Globus pallidus (tissue), 1 donor: ENCODE measurements at regions not wholly inside any gene's neighbourhood (a gene's known extent, or its start where the extent isn't known, plus 50 kb on each side); places are given as distances from the start of the nearest gene placed in this dataset.
"Not testable (repeated sequence)": the region's sequence is repeated elsewhere in the genome, so short reads cannot be mapped to it uniquely, and the experiment has no call there.

ENCODE experiments used
- DNase-seq: peaks from one replicate; pipeline ENCODE4 v3.0.0-alpha.2; 2015; ENCODE audit warnings: low spot score

GRCh38 chr12:11978726-11979384 lies 91.9 kb upstream of the BCL2L14 start:
- no peak for DNase-seq

DNA sequence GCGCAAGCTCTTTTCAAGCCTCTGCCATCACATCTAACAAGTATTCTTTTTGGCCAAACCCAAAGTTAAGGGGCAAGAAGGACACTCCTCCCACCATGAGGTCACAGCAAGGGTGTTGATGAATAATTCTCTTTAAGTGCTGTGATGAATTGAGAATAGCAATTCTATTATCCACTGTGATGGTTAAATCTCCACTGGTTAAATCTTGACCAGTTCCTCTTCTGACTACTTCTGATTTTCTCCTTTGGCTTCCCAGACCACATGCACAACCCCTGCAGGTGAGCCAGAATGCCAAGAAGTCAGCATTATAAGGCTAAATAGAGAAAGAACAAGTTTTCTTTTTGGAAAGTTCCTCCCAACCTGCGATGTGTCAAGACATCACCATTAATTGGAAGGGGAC lies 90.6 kb upstream of the BCL2L14 start:
- no peak for DNase-seq

DNA sequence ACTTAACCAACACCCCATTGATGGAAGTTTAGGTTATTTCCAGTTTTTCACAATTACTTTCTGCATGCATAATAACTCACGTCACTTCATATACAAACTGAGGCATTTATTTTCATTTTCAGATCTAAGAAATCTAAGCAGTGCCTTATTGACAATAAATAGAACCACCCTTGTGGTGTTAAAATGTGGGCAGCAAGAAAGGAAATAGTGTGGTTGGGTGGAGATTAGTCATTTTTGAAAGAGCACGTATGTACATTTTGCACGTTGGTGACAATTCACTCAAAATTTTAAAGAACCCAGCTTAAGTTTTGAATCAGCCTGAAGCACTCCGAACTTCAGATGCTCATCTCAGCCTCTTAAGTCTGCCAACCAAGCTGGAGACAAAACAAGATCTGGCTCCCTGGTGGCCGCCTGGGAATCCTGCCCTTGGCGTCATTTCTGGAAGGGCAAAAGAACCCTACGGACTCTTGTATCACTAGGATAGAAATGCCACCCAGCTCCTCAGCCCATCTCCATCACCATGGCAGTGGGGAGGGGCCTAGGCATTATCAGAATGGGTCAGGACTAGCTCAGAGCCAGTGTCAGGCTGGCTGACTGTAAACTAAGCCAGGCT lies 89.5 kb upstream of the BCL2L14 start:
- DNase-seq: peak; percentile 5

GRCh38 chr12:11984417-11984816 lies 86.3 kb upstream of the BCL2L14 start:
- no peak for DNase-seq

- no peak for DNase-seq
Measured at GRCh38 chr12:11986165-11986564, 84.6 kb upstream of the BCL2L14 start.

DNA sequence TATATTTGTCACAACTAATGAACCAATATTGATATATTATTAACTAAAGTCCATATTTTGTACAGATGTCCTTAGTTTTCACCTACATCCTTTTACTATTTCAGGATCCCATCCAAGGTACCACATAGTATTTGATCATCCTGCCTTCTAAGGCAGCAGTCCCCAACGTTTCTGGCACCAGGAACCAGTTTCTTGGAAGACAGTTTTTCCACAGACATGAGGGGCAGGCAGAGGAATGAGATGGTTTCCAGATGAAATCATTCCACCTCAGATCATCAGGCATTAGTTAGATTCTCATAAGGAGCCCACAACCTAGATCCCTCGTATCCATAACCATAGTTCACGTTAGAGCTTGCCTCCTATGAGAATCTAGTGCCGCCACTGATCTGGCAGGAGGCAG lies 82.8 kb upstream of the BCL2L14 start:
- no peak for DNase-seq

DNA sequence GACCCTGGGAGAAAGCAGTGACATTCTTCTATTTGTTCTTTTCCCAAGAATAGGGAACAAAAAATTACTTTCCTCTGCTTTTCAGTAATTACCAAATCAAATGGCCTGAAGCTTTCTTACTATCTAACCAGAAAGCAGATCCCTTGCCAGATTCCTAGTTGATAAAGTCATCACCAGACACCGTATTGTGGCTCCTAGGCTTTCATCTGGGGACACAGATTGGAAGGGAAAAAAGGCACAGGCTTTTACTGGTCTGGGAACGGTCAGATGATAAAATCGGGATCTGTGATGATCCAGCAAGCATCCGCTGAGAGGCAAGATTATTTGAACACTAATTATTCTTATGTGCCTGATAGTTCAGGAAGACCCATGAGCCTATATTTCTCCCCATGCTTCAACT lies 79.1 kb upstream of the BCL2L14 start:
- DNase-seq: no peak

GRCh38 chr12:11992515-11992914 lies 78.2 kb upstream of the BCL2L14 start:
- no peak for DNase-seq

DNA sequence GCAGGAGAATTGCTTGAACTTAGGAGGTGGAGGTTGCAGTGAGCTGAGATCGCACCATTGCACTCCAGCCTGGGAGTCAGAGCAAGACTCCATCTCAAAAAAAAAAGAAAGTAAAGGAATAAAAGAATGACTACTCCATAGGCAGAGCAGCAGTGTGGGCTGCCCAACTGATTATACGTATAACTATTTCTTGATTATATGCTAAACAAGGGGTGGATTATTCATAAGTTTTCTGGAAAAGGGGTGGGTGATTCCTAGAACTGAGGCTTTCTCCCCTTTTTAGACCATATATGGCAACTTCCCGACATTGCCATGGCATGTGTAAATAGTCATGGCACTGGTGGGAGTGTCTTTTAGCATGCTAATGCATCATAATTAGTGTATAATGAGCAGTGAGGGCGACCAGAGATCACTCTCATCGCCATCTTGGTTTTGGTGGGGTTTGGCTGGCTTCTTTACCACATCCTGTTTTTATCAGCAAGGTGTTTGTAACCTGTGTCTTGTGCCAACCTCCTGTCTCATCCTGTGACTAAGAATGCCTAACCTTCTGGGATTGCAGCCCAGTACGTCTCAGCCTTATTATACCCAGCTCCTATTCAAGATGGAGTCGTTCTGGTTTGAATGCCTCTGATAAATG lies 72.3 kb upstream of the BCL2L14 start:
- DNase-seq: not testable (repeated sequence)

DNA sequence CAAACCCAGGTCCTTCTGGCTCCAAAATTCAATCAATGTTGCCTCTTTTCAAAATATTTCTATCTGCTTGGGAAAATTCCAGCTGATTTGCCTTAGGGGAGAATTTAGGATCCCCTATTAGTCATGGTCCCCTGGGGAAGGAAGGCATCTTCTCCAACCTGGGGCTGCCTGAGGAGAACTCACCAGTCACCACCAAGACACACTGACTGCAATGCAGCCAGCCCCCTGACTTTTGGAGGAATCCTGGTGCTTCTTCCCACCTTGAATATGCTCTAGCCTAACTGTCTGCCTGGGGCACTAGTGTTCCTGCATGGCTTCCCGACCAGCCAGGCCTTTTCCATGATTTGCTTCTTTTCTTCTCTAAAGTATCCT lies 71.8 kb upstream of the BCL2L14 start:
- no peak for DNase-seq

DNA sequence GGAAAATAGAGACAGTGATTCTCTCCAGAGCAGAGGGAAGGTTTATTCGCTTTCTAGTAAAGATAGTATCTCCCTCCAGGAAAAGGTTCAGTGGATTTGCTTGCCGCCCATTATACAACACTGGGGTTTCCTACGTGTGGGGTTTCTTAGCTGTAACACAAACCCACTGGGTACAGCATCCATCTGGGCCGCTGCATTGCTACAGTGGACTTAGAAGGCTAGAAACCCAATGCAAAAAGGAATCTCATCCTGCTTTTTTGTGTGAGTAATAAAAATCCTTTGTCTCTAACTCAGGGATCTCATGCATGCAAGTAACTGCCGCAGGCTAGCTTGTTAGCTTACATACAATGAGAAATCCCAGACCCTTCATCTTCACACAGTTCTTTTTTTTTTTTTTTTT lies 67.1 kb upstream of the BCL2L14 start:
- no peak for DNase-seq

GRCh38 chr12:12004524-12004923 lies 66.2 kb upstream of the BCL2L14 start:
- no peak for DNase-seq

DNA sequence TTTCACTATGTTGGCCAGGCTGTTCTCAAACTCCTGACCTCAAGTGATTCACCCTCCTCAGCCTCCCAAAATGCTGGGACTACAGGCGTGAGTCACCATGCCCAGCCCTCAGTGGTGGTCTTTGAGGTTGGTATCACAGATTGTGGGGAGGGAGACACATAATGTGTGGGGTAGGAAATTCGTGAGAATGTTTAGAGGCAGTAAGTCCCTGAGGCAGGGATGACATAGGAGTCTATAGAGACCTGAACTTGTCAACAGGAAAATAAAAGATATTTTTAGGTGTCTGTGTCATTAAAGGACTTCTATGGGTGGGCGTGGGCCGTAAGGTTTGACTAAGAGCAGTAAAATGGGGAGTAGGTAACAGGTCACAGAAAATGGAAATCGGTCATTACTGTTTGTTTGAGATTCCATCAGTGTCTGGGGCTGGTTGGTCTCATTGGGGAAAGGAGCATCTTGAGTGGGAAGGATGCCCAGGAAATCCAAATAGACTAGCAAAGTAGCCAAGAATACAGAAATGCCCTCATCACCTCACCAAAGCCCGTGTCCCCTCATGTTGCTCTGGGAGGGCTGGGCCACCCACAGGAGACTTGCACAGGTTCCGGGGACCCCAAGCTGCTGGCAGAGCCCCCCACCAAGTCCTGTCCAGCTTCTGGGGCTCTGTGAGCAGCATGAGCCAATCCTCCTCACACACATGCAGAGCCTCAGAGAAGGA lies 63.6 kb upstream of the BCL2L14 start:
- DNase-seq: no peak

GRCh38 chr12:12007713-12008231 lies 63.0 kb upstream of the BCL2L14 start:
- DNase-seq: no peak

- no peak for DNase-seq
Measured at GRCh38 chr12:12008232-12008850, 62.4 kb upstream of the BCL2L14 start.

DNA sequence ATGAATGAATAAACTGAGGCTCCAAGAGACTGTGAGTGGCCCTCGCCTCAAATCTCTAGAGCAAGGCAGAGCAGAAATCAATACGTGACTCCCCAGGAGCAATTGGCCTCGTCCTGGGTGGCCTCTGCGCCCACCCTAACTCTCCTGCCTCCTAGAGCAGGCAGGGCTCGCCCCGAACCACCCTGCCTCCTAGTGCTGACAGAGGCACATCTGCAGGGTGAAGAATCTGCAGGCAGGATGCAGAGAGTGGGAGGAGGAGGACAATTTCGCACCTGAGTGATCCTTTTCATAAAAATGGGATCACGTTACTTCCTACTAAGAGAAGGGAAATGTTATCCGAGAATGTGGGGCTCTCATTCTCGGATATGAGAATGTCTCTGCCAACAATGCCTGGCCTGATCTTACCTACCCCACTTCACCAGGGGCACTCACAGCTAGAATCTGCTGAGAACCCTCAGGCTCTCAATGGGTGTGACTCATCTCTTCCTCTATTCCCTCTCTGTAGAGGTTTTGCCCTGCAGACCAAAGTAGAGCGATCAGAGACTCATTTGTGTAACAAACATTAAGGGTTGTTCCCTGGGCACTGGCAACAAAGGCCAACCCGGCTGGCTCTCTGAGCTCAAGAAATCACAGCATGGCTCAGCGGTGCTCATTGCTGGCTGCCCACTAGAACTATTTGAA lies 61.7 kb upstream of the BCL2L14 start:
- DNase-seq: no peak

DNA sequence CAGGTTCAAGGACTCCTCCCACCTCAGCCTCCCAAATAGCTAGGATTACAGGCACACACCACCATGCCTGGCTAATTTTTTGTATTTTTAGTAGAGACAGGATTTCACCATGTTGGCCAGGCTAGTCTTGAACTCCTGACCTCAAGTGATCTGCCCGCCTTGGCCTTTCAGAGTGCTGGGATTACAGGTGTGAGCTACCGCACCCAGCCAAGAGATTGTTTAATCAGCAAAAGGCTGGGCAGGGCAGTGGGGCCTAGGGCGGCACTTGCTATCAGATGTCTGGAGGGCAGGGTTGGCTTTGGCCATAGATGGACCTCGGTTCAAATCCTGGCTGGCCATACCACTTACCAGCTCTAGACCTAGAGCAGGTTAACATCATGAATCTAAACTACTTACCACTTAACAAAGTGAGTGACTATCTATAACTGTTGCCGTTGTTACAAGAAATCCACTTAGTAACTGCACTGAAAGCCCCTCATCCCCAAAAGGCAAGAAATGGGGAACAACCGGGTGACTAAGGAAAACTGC lies 60.9 kb upstream of the BCL2L14 start:
- DNase-seq: not testable (repeated sequence)

DNA sequence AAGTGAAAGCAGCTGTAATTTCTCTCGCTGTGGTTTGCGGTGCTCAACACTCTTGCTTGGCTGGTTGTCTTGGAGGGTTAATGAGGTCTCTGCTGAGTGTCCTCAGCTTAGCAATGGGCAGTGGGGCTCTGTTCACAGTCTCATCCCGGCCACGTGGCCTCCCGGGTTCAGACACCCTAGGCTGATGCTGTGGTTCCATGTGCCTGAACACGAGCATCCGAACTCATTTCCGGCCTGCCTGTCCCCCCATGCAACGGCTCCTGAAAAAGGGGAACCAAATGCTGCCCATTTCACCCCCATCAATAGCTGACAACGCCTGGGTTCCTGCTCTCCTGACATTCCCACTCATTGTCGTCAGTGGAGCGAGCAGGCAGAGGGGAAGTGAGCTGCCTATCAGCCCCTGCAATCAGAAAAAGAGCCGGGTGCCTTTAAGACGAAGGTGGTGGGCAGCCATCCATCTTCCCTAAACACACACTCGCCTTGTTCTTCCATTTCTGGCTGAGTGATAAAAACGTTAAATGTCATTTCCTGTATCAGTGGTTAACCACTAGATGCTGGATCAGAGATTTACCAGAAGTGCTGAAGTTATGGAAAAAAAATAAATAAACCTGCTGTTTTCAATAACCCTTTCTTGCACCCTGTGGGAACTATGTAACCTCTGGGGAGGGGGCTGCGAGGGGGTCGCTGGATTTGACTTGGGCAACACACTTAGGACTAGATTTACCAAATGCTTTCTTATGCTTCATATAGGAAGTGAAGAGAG lies 60.3 kb upstream of the BCL2L14 start:
- peak; percentile 69 for DNase-seq

DNA sequence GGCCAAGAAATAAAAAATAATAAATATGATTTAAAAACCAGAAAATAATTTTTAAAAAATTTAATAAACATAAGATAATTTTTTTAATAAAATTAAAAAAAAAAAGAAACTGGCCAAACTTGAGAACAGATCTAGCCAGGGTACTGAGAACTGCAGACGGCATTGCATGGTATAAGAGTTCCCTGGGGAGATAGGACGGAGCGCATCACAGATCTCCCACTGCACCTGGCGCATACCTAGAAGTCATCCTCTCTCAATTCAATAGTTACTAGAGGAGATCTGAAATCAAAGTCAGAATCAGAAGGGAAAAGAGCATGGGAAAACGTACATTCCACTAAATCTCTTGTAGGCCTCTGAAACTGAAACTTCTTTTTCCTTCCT lies 58.9 kb upstream of the BCL2L14 start:
- DNase-seq: no peak

DNA sequence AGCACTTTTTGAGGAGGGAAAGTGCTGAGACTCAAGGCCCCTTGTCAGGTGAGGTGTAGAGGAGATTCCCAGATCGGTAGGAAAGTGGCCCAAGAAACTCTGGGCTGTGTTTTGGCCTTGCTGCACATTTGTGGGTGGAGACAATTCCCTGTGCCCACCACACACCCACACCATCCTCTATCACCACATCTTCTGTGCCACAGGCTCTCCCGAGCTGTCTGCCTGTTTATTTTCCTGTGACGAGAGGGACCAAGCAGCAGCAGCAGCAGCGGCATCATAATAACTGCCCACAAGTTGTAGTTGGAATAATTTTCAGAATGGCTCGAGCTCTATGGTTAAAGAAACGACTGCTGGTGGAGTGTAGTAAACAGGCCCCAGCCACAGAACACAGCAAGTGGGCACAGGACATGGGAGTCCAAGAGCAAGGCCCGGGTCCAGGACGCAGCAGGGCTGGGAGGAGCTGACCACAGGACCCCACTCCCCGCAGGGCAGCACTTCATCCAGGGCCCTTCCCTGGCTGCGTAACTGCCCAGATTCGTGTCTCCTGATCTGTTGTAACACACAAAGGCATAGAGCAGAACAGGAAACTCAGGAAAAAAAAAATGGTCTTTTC lies 55.6 kb upstream of the BCL2L14 start:
- no peak for DNase-seq
